SK-N-SH (cell line): ENCODE measurements at regions not wholly inside any gene's neighbourhood (a gene's known extent, or its start where the extent isn't known, plus 50 kb on each side); places are given as distances from the start of the nearest gene placed in this dataset.

Experiments used
- CTCF ChIP-seq: fragments of 200-600 bp; sonication (generic); IDR thresholded peaks from 2 replicates; pipeline ENCODE4 v1.6.1; 2017; ENCODE audit warnings: antibody characterized with exemption, mild to moderate bottlenecking, moderate library complexity
- RCOR1 ChIP-seq: fragments of 150-350 bp; IDR thresholded peaks from 2 replicates; pipeline ENCODE4 v1.6.1; 2017; ENCODE audit warnings: antibody characterized with exemption, low read length
- RXRA ChIP-seq: IDR thresholded peaks from 2 replicates; pipeline ENCODE4 v1.4.0; 2012; ENCODE audit warnings: low read depth, mild to moderate bottlenecking, borderline replicate concordance

DNA sequence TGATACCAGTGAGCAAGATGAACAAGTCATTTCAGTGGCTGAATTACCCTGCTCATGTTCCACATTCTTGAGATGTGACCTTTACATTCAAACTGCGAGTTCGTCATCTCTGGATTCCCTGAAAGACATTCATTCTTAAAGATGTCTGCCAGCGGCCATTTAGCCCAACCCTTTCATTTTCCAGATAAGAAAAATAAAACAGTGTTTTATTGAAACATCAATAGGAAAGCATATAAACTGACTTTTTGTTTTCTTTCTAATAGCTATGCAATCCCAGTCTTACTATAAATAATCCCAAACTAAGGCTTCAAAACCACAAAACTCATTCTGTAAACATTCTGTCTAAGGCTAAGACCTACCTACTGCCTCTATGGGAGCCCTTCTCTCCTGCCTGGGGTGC, 134.0 kb downstream of the SAMD5 start:
- no peak for TF ChIP-seq CTCF
- no peak for TF ChIP-seq RCOR1
- no peak for TF ChIP-seq RXRA
